HPDE6-E6E7 (cell line): ENCODE measurements at regions not wholly inside any gene's neighbourhood (a gene's known extent, or its start where the extent isn't known, plus 50 kb on each side); places are given as distances from the start of the nearest gene placed in this dataset.

Source experiments
- DNase-seq: peaks from one replicate; pipeline ENCODE4 v3.0.0; 2011; ENCODE audit warnings: missing footprints; ENCODE audit errors: extremely low spot score

DNA sequence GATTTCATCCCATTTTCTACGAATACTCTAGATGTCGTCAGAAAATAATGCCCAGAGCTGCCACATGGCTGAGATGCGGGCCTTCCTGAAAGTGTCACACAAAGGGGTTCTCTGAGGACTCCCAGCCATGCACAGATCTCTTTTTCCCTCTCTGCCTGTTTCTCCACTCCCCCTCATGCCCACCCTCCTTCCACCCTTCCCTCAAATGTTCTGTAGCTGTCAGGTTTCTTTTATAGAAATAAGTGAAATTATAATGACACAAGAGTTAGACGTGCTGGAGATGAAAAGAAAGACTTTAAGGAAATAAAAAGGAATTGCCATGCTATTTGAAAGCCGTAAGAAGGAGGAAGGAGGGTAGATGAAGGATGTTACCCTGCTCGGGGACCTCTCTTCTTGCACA, 819.3 kb upstream of the CELF2 start:
- DNase-seq = no peak

DNA sequence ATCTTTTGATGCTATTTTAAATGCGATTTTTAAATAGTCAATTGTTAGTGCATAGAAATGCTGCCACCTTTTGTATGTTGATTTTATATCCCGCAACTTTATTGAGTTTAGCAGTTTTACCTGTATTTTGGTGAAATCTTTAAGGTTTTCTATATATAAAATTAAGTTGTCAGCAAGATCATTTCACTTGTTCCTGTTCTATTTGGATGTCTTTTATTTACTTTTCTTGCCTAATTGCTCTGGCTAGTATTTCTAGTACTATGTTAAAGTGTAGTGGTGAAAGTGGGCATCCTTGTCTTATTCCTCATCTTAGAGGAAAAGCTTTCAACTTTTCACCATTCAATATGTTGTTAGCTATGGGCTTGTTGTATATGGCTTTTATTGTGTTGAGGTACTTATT, 813.3 kb upstream of the CELF2 start:
- no peak for DNase-seq

DNA sequence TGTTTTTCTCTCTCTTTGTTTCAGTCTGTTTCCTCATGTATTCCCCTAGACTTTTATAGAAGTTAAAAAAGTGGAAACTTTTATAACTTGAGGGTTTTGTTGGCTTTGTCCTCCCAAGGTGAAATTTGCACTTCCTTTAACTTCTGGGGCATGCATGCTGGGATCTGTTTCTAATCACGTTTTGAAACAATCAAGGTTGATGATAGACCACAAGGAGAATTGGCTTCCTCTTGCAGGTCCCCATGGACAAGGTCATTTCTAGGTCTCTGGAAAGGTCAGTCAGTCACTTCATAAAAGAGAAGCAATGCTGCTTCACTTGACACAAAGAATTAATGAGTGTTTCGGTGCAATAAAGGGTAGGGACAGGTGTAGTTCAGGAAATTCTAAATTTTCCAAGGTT, 811.8 kb upstream of the CELF2 start:
- no peak for DNase-seq

DNA sequence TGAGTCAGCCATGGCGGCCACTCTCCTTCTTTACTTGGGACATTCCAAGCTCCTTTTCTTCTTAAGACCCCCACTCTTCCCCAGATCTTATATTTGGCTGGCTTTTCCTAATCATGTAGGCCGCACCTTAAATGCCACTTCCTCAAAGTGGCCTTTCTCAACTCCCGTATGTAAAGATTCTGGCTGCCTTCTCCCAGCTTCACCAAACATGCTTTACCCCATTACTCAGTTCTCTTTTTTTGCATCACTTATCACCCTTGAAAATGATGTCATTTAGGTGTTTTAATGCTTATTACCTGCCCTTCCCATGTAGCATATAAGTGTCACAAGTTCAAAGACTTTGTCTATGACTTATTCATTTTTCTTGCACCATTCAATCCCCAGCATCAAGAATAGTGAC, 810.1 kb upstream of the CELF2 start:
- no peak for DNase-seq

DNA sequence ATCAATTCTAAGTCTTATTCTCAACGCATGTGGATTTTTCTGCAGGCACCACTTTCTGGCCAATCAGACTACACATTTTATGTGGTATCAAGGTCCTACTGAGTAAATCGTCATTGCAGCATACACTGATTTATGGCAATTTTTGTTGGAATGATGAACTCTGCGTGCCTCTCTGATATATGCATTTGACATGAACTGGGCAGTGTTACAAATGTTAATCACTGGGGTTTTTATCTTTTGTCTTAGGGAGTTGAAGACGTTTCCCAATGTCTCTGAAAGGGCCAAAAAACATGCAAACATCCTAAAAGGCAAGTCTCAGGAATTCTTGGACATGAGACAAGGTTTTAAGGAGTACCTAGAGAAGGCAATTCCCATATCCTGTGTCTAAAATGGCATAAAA, 809.5 kb upstream of the CELF2 start:
- DNase-seq = no peak

DNA sequence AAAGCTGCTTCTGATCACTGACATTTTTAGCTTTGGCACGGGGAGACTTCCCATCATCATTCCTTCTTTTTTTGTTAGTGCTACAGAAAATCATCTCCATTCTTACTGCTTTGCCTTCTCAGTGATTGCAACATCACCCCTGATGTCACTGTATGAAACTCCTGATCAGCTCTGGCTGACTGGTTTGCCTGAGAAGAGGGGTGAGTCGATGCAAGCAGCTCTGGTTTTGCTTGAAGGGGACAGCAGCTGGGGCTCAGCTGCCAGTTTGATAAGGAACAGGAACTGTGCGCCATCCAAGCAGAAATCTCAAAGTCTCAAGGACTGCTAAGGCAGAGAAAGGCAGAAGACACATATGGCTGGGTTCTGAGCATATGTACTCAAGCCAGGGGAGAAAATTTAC, 808.5 kb upstream of the CELF2 start:
- DNase-seq = no peak

DNA sequence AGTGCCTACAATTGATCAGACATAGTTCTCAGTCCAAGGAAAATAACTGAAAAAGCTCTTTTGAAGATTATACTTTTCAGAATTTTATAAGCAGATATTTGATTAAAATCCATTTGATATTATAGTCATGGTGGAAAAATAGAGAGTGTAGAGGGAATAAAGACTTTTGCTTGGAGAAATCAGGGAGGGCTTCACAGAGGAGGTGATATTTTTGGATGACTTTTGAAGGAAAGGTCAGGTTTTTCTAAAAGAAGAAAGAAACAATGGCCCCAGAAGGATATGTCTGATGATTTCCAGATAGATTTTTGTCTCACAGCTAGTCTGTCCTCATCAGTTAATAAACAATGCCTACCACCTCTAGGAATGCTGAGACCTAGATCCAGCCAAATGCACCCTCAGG, 806.3 kb upstream of the CELF2 start:
- DNase-seq = no peak

DNA sequence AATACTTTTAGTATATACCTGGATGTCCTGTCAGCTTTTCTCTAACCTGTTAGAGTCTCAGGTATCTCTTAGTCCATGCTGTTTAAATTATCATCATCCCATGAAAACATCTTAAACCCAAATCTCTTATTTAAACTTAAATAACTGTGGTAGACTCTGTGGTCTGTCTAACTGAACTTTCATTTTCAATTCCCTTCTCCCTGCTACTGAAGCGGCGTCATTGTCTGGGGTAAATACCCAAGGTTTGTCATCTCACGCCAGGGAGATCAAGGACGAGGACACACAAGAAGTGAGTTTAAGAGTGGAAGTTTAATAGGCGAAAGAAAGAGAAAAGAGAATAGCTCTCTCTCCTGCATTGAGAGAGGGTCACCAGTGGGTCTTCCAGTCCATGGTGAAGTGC, 804.4 kb upstream of the CELF2 start:
- no peak for DNase-seq

DNA sequence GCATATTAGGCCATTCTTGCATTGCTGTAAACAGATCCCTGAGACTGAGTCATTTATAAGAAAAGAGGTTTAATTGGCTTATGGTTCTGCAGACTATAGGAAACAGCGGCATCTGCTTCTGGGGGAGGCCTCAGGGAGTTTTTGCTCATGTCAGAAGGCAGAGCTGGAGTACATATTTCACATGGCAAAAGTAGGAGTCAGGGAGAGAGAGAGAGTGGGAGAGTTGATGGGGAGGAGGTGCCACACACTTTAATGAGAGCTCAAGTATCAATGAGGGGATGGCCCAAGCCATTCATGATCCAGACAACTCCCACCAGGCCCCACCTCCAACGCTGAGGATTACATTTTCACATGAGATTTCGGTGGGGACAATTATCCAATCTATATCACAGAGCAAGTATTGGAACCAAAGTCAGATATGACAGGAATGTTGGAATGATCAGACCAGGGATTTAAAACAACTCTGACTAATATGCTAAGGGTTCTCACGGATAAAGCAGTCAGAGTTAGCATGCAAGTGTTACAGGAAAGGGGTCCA, 795.3 kb upstream of the CELF2 start:
- no peak for DNase-seq

DNA sequence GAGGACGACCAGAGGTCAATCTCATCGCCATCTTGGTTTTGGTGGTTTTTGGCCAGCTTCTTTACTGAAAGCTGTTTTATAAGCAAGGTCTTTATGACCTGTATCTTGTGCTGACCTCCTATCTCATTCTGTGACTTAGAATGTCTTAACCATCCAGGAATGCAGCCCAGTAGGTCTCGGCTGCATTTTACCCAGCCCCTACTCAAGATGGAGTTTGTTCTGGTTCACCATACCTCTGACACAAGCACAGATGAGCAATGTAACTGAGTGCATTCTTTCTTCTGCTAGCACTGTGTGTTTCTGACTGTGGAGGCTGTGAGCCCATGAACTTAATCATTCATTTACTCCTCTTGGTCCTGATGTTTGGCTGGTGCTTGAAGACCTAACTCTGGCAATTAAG, 794.5 kb upstream of the CELF2 start:
- no peak for DNase-seq

DNA sequence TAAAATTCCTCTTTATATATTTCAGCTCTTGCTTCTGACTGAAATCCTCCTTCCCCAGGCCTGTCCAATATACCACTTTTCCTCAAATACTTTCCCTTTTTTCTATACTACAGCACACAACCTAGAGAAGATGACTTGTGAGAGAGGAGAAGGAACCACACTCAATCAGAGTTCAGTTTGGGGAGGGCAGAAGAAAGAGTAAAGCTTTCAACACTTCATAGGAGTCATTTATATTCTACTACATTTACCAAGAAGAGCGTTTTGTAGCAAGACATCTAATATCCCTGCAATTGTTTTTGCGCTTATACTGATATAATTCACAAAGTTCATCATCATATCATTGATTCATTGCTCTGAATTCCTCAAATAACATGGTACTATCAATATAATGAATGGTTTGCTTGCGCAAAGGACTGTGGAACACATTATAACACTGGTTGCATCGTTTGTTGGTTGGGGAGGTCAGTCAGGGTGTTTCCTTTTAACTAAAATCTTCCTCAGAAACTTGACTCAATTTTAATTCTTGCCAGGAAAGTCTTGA, 792.5 kb upstream of the CELF2 start:
- no peak for DNase-seq

DNA sequence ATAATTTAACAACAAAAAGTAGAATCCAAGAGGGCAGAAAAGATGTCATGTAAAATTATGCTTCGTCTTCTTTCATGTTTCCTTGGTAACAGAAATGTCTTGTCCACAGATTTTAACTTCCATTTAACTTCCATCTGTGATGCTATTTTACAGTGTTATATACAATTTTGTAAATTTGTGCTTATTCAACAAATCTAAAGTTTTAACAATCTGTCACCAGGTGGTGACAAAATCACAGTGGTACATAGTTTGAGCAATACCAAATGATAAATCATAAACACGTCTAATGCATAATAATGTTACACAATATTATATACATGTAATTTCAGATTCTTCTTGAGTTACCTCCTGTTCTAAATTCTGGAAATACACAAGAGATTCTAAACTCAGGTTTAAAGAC, 784.4 kb upstream of the CELF2 start:
- no peak for DNase-seq

DNA sequence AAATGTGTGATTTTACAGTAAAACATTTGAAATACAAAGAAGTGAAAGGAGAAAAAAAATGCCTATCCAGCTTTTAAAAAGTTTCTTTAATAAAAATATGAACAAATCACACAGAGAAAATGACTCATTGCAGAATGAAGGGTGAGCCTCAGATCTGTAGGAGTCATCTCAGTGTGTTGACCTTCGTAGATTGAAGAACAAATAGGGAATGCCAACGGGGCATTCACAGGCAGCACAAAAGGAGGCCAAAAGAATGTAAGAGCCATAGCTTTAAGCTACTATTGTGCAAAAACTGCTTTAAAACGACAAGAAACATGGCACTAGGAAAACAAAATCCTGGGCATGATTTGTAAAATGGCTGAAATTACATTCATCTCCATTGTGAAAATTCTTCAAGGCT, 782.7 kb upstream of the CELF2 start:
- DNase-seq = no peak

DNA sequence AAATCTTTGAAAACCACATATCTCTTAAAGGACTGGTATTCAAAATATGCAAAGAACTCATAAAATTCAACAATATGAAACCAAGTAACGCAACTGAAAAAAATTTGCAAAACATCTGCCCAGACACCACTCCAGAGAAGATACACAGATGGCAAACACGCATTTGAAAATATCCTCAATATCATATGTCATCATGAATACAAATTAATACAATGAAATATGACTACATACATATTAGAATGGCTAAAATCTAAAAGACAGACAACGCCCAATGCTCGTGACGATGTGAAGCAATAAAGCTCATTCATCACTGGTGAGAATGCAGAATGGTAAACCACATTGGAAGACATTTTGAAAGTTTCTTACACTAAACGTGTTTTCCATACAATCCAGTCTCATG, 770.1 kb upstream of the CELF2 start:
- DNase-seq = no peak

DNA sequence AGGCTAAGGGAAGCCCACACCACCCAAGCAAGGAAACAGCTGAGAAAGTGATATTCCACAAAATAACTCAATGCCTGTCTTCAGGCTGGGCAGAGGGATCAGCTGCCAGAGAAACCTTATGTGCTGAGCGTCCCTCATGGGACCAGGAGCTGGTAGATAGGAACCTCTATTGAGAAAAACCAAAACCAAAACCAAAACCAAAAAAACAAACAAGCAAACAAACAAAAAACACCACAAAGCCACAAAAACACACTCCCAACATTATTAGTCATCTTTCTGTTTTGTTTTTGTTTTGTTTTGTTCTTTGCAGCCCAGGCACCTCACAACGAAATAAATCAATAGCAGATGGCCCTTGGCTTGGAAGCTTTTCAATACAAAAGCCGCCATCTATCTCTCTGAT, 760.8 kb upstream of the CELF2 start:
- no peak for DNase-seq

DNA sequence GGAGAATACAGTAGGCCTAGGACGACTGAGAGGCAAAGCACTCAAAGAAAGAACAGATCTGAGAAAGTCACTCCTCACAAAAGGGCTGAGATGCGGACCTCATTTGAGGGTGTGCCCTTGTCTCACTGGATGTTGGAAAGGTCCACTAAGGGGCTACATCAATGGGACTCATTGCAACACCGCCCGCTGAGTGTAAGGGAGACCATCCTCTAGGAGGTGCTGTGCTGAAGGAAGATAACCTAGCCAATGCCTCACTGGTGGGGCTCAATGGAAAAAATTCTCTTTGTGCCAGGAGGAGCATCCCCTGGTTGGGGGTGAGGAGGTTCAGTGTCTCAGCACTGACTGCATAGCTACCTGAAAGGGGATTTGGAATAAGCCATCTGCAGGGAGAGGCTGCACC, 758.7 kb upstream of the CELF2 start:
- no peak for DNase-seq

DNA sequence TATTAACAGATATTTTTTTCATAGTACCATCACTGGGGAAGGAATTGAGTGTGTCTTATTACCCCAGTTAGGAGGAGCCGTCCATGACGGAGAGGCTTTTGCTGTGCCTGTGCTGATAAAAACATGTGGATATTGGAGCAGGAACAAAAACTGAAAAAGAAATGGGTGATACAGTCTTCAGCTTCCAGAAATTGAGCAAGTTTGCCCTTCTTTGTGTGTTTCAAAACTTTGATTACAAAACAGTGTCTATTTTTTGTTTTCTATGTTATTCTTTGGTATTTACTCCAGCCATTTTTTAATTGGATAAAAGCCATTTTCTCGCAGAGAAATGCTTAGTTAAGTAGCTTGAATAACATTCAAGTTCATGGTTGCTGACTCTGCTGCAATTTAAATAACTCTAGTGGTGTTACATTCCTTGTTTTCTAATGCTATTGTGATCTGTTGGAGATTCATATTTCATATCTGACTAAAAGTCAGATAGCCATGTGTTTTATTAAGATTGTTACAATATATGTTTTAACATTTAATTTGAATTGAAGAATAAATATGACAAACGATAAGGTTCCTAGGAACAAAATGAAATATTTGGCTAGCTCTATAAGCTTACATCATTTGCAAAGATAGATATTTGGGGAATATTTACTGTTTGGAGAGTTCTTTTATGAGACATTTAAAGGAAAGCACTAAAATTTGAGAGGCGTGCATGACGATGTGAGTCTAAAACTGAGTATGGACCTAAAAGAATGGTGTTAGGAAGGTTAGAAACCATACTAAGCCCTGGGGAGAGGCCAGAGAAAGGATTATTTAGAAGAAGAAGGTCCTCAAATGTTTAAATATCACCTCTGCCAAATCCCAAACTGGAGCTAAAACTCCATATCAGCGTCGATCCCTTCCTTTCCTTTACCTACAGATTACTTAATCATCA, 747.3 kb upstream of the CELF2 start:
- DNase-seq = no peak

DNA sequence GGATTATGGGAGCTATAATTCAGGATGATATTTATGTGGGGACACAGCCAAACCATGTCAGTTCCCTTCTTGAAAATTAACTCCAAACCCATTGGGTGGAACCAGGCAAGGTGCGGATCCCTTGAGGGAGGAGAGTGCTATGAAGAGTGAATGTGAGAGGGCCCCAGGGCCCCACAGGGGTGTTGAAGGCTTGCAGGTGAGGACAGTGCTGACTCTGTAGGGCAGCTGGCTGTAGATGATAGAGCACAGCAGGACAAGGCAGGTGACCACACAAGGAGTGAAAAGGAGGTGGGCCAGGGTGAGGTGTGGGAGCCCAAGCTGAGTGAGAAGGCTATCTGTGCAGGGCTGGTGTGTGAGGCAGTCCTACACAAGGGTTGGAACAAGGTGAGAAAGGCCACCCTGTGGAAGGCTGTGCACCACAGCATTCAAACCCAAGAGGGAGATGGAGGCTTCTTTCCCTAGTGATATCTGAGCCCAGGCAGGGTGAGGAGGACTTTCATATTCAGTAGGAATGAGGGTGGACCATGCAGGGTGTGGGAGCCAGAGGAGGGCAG, 746.0 kb upstream of the CELF2 start:
- DNase-seq = no peak

DNA sequence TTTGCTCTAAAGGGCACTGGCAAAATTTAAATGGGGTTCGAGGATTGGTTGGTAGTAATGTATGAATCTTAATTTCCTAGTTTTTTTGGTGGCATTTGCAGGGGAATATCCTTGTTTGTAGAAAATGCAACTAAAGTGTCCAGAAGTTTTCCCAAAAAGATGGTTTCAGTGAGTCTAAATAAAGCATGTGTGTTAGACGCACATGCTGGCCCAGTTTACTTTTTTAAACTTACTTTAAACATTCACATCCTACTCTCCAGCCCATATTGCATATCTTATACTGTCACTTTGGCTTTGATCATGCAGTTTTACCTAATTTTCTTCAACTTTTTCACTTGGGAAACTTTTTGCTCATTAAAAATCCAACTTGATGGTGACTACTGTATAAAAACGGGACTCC, 744.0 kb upstream of the CELF2 start:
- DNase-seq = no peak

DNA sequence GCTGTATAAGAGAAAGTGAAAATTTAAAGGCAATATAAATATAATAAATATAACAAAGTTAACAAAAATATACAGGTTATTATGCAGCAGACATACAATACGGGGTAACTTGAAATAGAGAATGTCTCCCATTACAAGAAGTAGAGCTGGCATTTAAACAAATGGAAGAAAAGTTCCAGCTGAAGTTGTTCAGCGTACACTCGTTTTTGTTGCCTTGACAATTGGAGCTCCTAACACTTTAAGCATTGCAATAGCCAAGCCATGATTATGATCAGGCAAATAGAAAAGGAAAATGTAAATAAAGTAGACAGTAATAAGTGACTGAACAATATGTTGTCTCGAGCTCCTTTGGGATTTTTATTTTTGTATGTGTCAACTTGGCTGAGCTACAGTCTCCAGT, 737.8 kb upstream of the CELF2 start:
- DNase-seq = no peak

DNA sequence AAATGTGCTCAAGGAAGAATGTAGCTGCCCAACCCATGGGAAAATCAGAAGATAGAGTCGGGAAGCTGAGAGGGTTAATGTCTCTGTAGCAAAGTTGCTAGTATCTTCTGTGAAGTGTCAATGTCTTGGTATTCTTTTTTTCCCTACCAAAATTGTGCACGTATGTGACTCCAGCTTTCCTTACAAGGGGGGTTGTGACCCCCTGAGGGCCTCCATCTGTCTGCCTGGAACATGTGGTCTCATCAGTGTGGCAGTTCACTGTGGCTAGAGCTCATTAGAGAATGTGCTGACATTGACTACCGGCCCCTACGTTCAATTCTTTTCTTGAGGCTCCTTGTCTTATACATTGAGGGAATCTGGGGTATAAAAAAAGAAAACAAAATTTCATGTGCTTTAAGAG, 725.2 kb upstream of the CELF2 start:
- no peak for DNase-seq

DNA sequence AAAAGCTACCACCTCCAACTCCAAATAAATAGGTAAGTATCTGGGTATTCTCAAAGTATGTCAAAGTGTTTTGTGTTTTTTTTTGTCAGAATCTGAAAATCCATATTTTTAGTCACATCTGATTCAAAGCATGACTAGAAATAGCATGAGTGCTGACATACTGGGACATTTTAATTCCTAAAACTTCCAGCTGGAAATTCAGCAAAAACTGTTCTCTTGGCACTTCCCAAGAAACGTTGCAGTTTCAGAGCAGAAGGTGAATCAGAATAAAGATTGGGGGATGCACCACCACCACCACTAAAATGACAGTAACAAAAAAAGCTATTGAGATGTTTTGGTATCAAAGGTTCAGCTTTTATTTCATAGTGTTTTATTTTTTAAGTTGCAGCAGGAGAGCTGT, 724.6 kb upstream of the CELF2 start:
- no peak for DNase-seq

DNA sequence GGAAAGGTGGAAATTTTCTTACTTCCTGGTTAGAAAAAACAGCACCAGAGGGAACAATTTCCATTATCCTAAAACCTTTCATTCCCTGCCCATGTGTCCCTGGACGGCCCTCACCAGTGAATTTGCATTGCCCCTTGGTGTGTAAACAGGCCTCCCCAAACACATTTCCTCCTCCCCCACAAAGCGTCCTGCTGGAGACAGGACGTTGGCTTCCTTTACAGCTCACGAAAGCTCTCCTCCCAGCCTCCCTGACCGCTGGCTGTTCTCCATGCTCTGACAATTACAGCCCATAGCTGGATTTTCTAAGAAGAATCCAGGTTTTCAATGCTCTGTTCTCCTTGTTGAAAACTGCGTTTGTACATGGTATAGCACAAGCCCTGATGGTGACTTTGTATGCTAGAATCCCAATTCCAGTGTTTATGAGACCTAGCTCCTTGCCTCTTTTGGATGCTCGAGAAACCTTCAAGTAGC, 724.2 kb upstream of the CELF2 start:
- no peak for DNase-seq
